HuH-7 (cell line): ENCODE measurements at regions not wholly inside any gene's neighbourhood (a gene's known extent, or its start where the extent isn't known, plus 50 kb on each side); places are given as distances from the start of the nearest gene placed in this dataset.
"Not testable (repeated sequence)": the region's sequence is repeated elsewhere in the genome, so short reads cannot be mapped to it uniquely, and the experiment has no call there.

Experiments
- DNase-seq: peaks from one replicate; pipeline ENCODE4 v3.0.0; 2011; ENCODE audit warnings: low spot score

DNA sequence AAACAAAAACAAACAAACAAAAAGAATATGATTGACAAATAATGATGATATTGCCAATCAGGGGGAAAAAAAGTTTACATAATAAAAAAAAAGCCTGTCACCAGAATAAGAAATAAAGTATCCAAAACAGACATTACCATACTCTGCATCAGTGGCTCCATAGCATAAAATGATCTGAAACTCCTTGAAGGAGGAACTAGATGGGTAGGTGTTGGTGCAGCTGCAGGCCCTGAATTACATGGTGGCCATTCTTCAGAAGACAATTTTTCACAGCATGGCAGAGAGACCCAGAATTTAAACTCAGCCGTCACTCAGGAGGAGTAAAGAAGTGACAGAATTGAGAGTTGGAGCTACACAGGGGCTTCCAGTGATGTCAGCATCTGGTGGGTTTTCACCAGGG is 60.2 kb downstream of the GLUL start:
- no peak for DNase-seq

DNA sequence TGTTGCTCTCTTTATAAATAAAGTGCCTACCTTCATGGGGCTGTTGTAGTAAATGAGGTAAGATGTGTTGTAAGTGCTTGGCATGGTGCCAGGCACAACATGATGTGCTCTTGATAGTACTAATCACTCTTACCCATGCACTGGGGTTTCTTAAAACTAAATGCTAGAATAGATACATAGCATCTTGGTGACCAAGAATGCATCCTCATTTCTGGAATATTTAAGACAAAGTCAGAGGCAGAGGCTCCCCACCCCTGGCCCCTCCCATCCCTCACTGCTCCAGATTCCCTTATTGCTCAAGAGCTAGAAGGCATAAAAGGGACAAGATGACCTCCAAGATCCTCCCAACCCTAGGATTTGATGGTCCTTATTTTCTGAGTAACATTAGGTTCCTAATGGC is 61.3 kb downstream of the GLUL start:
- no peak for DNase-seq

GRCh38 chr1:182329471-182329870 is 62.1 kb downstream of the GLUL start:
- no peak for DNase-seq

GRCh38 chr1:182328591-182328990 is 63.0 kb downstream of the GLUL start:
- DNase-seq: no peak

- DNase-seq: no peak
Measured at GRCh38 chr1:182325339-182325738, 66.3 kb downstream of the GLUL start.

DNA sequence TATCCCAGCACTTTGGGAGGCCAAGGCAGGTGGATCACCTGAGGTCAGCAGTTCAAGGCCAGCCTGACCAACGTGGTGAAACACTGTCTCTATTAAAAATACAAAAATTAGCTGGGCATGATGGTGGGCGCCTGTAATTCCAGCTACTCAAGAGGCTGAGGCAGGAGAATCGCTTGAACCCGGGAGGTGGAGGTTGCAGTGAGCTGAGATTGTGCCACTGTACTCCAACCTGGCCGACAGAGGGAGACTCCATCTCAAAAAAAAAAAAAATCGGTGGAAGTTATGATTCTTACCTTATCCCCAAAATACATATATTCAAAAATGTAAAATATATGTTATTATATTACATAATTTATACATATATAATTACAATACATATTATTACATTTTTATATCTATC is 70.1 kb downstream of the GLUL start:
- not testable (repeated sequence) for DNase-seq

DNA sequence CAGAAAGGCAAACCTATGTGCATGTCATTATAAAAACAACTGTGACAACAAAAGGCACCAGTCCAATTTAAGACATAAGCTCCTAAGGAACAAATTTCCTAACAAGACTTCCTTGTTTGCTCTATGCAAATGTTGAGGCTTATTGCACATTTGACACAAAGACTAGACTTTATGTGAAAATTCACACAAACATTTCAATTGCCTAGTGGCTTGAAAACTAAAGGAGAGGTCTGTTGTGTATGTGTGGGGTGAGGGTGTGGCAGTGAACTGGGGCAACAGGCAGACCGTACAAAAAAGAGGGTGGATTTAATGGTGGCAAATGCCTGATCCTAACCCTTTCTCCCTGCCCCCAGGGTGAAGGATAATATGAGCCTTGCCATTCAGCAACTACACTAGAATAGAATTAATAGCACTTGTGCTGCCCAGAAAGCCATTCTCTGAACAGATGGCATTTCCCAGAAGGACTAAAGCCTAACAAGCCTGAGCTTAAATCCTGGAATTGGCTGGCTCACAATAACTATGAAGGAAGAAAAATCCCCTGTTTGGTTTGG is 73.9 kb downstream of the GLUL start:
- DNase-seq: no peak

DNA sequence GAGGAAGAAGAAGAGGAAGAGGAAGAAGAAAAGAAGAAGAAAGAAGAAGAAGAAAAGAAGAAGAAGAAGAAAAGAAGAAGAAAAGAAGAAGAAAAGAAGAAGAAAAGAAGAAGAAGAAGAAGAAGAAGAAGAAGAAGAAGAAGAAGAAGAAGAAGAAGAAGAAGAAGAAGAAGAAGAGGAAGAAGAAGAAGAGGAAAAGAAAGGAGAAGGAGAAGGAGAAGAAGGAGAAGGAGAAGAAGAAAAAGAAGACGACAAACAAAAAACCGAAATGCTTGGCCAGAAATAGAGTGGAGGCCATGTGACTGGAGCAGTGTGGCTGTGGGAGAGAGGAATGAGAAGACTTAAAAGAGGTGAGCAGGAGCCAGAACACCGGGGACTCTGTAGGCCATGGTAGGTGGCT is 75.1 kb downstream of the GLUL start:
- DNase-seq: not testable (repeated sequence)

DNA sequence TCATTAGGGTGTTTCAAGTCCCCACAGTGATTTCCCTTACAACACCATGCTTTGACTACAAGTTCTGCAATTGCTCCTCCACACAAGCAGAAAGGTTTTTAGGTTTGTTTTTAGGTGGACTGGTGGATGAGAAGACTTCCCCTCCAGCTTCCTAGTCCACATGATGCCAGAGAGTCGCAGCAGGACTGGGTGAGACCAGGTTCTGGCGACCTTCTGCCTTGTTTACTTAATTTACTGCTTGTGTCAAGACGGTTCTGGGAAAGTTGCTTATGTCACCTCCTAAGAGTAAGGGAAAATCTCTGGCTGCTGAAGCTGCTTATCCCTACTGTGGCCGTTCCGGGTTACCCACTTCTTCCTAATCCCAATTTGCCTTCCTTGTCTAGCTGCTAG is 76.4 kb downstream of the GLUL start:
- DNase-seq: no peak

- DNase-seq: peak; percentile 47
Measured at GRCh38 chr1:182309631-182310351, 81.8 kb downstream of the GLUL start.

DNA sequence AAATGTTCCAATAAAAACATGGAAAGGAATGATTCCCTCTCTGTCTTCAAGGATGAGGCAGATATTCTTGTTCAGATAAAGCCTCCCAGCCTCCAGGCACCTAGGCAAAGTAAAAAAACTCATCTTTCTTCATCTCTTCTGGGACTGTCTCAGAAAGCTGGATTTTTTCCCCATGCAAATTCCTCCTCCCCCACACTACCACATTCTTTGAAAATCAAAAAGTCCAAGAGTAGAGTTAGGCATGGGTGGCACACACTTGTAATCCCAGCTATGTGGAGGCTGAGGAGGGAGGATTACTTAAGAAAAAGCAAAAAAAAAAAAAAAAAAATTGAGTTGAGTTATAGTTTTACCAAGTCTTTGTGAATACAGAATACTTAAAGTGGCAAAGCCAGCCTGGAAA is 82.8 kb downstream of the GLUL start:
- no peak for DNase-seq

DNA sequence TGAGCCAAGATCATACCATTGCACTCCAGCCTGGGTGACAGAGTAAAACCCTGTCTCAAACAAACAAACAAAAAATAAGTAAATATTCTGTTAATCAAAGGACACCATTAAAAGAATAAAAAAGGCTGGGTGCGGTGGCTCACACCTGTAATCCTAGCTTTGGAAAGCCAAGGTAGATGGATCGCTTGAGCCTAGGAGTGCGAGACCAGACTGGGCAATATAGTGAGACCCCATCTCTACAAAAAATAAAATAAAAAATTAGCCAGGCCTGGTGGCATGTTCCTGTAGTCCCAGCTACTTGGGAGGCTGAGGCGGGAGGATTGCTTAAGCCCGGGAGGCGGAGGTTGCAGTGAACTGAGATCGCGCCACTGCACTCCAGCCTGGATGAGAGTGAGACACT is 84.1 kb downstream of the GLUL start:
- not testable (repeated sequence) for DNase-seq

GRCh38 chr1:182305861-182306260 is 85.7 kb downstream of the GLUL start:
- no peak for DNase-seq

- DNase-seq: no peak
Measured at GRCh38 chr1:182304627-182305026, 87.0 kb downstream of the GLUL start.

GRCh38 chr1:182304218-182304617 is 87.4 kb downstream of the GLUL start:
- no peak for DNase-seq

DNA sequence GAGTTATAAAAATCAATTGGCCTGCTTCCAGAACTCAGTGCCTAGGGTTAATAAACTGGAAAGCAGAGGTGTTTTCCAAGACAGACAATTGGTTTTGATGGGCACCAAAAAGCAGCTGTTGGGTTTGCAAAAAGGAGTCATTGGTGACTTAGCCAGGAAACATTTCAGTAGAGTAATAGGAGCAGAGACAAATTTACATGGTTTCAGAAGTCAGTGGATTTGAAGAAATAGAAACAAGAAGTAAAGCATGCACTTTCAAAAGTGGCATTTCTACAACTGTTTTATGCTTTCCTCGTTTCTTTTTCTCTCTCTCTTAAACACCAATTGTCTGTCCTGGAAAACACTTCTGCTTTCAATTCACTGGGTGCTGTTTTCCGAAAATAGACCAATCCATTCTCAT is 87.8 kb downstream of the GLUL start:
- DNase-seq: no peak

- peak; percentile 39 for DNase-seq
Measured at GRCh38 chr1:182301467-182302198, 90.0 kb downstream of the GLUL start.

GRCh38 chr1:182301026-182301436 is 90.6 kb downstream of the GLUL start:
- DNase-seq: no peak

GRCh38 chr1:182299728-182300616 is 91.6 kb downstream of the GLUL start:
- DNase-seq: no peak

GRCh38 chr1:182299054-182299727 is 92.4 kb downstream of the GLUL start:
- DNase-seq: not testable (repeated sequence)

DNA sequence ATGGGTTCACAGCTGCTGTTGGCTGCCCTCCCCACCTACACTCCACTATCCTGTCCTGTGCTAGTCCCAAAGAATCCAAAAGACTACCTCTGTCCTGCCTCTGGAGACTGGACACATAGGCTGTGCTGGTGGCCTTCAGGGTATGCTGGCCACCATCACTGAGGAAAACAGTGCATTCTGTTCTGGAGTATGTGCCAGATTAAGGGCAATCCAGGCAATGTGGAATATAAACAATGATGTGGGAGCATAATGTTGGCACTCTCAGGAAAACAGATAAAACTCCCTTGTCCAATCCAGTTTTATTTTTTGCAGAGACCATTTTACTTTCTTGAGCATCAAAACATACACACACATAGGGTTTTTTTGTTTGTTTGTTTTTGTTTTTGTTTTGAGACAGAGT is 94.3 kb downstream of the GLUL start:
- DNase-seq: no peak

- no peak for DNase-seq
Measured at GRCh38 chr1:182295697-182296096, 95.9 kb downstream of the GLUL start.
